ENCODE measurements at regions not wholly inside any gene's neighbourhood (a gene's known extent, or its start where the extent isn't known, plus 50 kb on each side); places are given as distances from the start of the nearest gene placed in this dataset.

GRCh38 chr2:88834866-88835265 lies 143.4 kb downstream of the RPIA start:
- no peak overlapping the region for H3K4me3 ChIP-seq (replicated peaks in 1 of 3; ENCODE audit: insufficient read depth in 1 of 3, low read depth in 1 of 3, low read length in 3 of 3)
- no TSS peak for BruUV-seq (replicated peaks)
- intact Hi-C loops (cut with micrococcal nuclease) (loop anchor here (5.0 kb wide), 1 partner anchor 37 kb away; no protein-coding TSS in a partner anchor), dilution Hi-C loops (cut with MboI; ENCODE audit: extremely low pct_ligation_motif_present, low sequenced_read_pairs) (no loop called here)
- H3K36me3 ChIP-seq (ENCODE audit: control insufficient read depth in 2 of 2, extremely low read depth in 1 of 2, insufficient read depth in 2 of 2, low read length in 2 of 2): no peaks in the 10 kb centered on the region
- no peak for TF ChIP-seq EZH2 (IDR thresholded peaks at IDR 0.05; ENCODE audit: borderline replicate concordance, low read depth, low read length, severe bottlenecking)
- no peak for TF ChIP-seq POLR2AphosphoS5 (IDR thresholded peaks at IDR 0.05; ENCODE audit: insufficient read depth, low read depth, low read length)
- no peak for TF ChIP-seq POLR2A (IDR thresholded peaks at IDR 0.05; ENCODE audit: low read depth, low read length)
- TF ChIP-seq MYC (IDR thresholded peaks at IDR 0.05; ENCODE audit: low read depth, low read length): no peak
- no peak for TF ChIP-seq GATA2 (IDR thresholded peaks at IDR 0.05; ENCODE audit: insufficient read depth, insufficient read length, low read depth, low read length)
- TF ChIP-seq, protein P1, sequence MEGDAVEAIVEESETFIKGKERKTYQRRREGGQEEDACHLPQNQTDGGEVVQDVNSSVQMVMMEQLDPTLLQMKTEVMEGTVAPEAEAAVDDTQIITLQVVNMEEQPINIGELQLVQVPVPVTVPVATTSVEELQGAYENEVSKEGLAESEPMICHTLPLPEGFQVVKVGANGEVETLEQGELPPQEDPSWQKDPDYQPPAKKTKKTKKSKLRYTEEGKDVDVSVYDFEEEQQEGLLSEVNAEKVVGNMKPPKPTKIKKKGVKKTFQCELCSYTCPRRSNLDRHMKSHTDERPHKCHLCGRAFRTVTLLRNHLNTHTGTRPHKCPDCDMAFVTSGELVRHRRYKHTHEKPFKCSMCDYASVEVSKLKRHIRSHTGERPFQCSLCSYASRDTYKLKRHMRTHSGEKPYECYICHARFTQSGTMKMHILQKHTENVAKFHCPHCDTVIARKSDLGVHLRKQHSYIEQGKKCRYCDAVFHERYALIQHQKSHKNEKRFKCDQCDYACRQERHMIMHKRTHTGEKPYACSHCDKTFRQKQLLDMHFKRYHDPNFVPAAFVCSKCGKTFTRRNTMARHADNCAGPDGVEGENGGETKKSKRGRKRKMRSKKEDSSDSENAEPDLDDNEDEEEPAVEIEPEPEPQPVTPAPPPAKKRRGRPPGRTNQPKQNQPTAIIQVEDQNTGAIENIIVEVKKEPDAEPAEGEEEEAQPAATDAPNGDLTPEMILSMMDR (IDR thresholded peaks at IDR 0.05; ENCODE audit: extremely low read depth in 1 of 2, insufficient read depth in 1 of 2, low read depth in 1 of 2, low read length in 2 of 2): no peak
- TF ChIP-seq JUN (IDR thresholded peaks at IDR 0.05; ENCODE audit: borderline replicate concordance, insufficient read depth, insufficient read length, low read depth): no peak
- TF ChIP-seq, protein P2, sequence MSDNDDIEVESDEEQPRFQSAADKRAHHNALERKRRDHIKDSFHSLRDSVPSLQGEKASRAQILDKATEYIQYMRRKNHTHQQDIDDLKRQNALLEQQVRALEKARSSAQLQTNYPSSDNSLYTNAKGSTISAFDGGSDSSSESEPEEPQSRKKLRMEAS (IDR thresholded peaks at IDR 0.05; ENCODE audit: insufficient read depth, insufficient read length): no peak
- no peak overlapping the region for H3K4me2 ChIP-seq (ENCODE audit: insufficient read depth, low read length)
- peaks cover 0 to 5% of the 10 kb centered on the region in 2 experiments for H3K27me3 ChIP-seq (ENCODE audit: control insufficient read depth in 2 of 2, insufficient read depth in 2 of 2, low read length in 2 of 2)
- H3K9me3 ChIP-seq (replicated peaks; ENCODE audit: control insufficient read depth, insufficient read depth, low read length): no peaks in the 10 kb centered on the region
- no peaks in the 10 kb centered on the region for H3K79me2 ChIP-seq (ENCODE audit: control insufficient read depth, insufficient read depth, low read length)
- peaks cover 6% of the 10 kb centered on the region for H3K4me1 ChIP-seq (ENCODE audit: control insufficient read depth, extremely low read depth, insufficient read depth, low read length)
- ChIA-PET CTCF (interaction anchor here (2.4 to 5.0 kb wide), 2 partner anchors 45 to 84 kb away, joined by 7 to 22 read pairs; no protein-coding TSS in a partner anchor), POLR2A (no interaction called here)
- no peak overlapping the region for H2AFZ ChIP-seq (ENCODE audit: low read depth, low read length)
- no peak for FAIRE-seq
- H4K20me1 ChIP-seq (replicated peaks; ENCODE audit: control insufficient read depth, extremely low read depth, insufficient read depth, low read length): no peaks in the 10 kb centered on the region
- H3K9me1 ChIP-seq (replicated peaks; ENCODE audit: control insufficient read depth, extremely low read depth, insufficient read depth, low read length): no peaks in the 10 kb centered on the region
- DNase-seq (ENCODE audit: low read depth, low spot score): no peak
- no peak overlapping the region for H3K27ac ChIP-seq (ENCODE audit: insufficient read depth, low read depth, low read length)
- no peak overlapping the region for H3K9ac ChIP-seq (replicated peaks; ENCODE audit: extremely low read depth, insufficient read depth, low read length)
